ENCODE measurements at regions not wholly inside any gene's neighbourhood (a gene's known extent, or its start where the extent isn't known, plus 50 kb on each side); places are given as distances from the start of the nearest gene placed in this dataset.

GRCh38 chr10:131848741-131849590 is 51.8 kb upstream of the PPP2R2D start:
- Histone ChIP-seq H3K27me3 (replicated peaks in 2 of 5; ENCODE audit: control insufficient read depth in 4 of 5, insufficient read depth in 5 of 5, low read length in 4 of 5) (no peaks in the 10 kb centered on the region), H3K4me1 (ENCODE audit: control extremely low read depth in 1 of 4, control insufficient read depth in 4 of 4, insufficient read depth in 4 of 4, low read length in 3 of 4) (no peaks in the 10 kb centered on the region), H3K27ac (ENCODE audit: insufficient read depth in 1 of 2, low read depth in 1 of 2, low read length in 2 of 2, poor library complexity in 1 of 2, severe bottlenecking in 2 of 2) (no peak overlapping the region), H3K4me3 (ENCODE audit: control insufficient read depth in 1 of 7, extremely low read depth in 1 of 7, insufficient read depth in 4 of 7, low read depth in 2 of 7, low read length in 6 of 7) (no peak overlapping the region), H3K36me3 (ENCODE audit: control insufficient read depth in 4 of 4, insufficient read depth in 4 of 4, low read length in 3 of 4) (no peaks in the 10 kb centered on the region), H3K9me3 (ENCODE audit: control extremely low read depth in 1 of 5, control insufficient read depth in 4 of 5, insufficient read depth in 2 of 5, low read depth in 1 of 5, low read length in 4 of 5) (no peaks in the 10 kb centered on the region)
- DNase-seq = no peak
- 97% methylated on average over 34 of the region's 39 CpGs for WGBS (ENCODE audit: insufficient coverage)
- ChIA-PET CTCF (no interaction called here), POLR2A (no interaction called here)

- no peaks in the 10 kb centered on the region for H3K36me3 ChIP-seq (ENCODE audit: control insufficient read depth in 4 of 4, insufficient read depth in 4 of 4, low read length in 3 of 4)
- no peak overlapping the region for H3K27ac ChIP-seq (ENCODE audit: insufficient read depth in 1 of 2, low read depth in 1 of 2, low read length in 2 of 2, poor library complexity in 1 of 2, severe bottlenecking in 2 of 2)
- ChIA-PET POLR2A (no interaction called here), CTCF (no interaction called here)
- H3K4me3 ChIP-seq (ENCODE audit: control insufficient read depth in 1 of 7, extremely low read depth in 1 of 7, insufficient read depth in 4 of 7, low read depth in 2 of 7, low read length in 6 of 7) = no peak overlapping the region
- WGBS (ENCODE audit: insufficient coverage) = 93% methylated on average over 23 of the region's 29 CpGs
- DNase-seq = no peak
- no peaks in the 10 kb centered on the region for H3K4me1 ChIP-seq (ENCODE audit: control extremely low read depth in 1 of 4, control insufficient read depth in 4 of 4, insufficient read depth in 4 of 4, low read length in 3 of 4)
- no peaks in the 10 kb centered on the region for H3K27me3 ChIP-seq (replicated peaks in 2 of 5; ENCODE audit: control insufficient read depth in 4 of 5, insufficient read depth in 5 of 5, low read length in 4 of 5)
- H3K9me3 ChIP-seq (ENCODE audit: control extremely low read depth in 1 of 5, control insufficient read depth in 4 of 5, insufficient read depth in 2 of 5, low read depth in 1 of 5, low read length in 4 of 5) = no peaks in the 10 kb centered on the region
Observed at GRCh38 chr10:131849591-131850382, 51.0 kb upstream of the PPP2R2D start.

- Histone ChIP-seq H3K4me1 (ENCODE audit: control extremely low read depth in 1 of 4, control insufficient read depth in 4 of 4, insufficient read depth in 4 of 4, low read length in 3 of 4) (no peaks in the 10 kb centered on the region), H3K27ac (ENCODE audit: insufficient read depth in 1 of 2, low read depth in 1 of 2, low read length in 2 of 2, poor library complexity in 1 of 2, severe bottlenecking in 2 of 2) (no peak overlapping the region), H3K27me3 (replicated peaks in 2 of 5; ENCODE audit: control insufficient read depth in 4 of 5, insufficient read depth in 5 of 5, low read length in 4 of 5) (no peaks in the 10 kb centered on the region), H3K9me3 (ENCODE audit: control extremely low read depth in 1 of 5, control insufficient read depth in 4 of 5, insufficient read depth in 2 of 5, low read depth in 1 of 5, low read length in 4 of 5) (no peaks in the 10 kb centered on the region), H3K4me3 (ENCODE audit: control insufficient read depth in 1 of 7, extremely low read depth in 1 of 7, insufficient read depth in 4 of 7, low read depth in 2 of 7, low read length in 6 of 7) (no peak overlapping the region), H3K36me3 (ENCODE audit: control insufficient read depth in 4 of 4, insufficient read depth in 4 of 4, low read length in 3 of 4) (no peaks in the 10 kb centered on the region)
- ChIA-PET POLR2A (no interaction called here), CTCF (no interaction called here)
- WGBS (ENCODE audit: insufficient coverage) = 88% methylated on average over 6 of the region's 6 CpGs
- DNase-seq = peak in 2 of 3 donors; percentile 28 to 58
Observed at GRCh38 chr10:131850383-131850870, 50.4 kb upstream of the PPP2R2D start.

Measured in common myeloid progenitor, CD34-positive (primary cell).